HG03521 (cell line): ENCODE measurements at regions not wholly inside any gene's neighbourhood (a gene's known extent, or its start where the extent isn't known, plus 50 kb on each side); places are given as distances from the start of the nearest gene placed in this dataset.
"Not testable (repeated sequence)": the region's sequence is repeated elsewhere in the genome, so short reads cannot be mapped to it uniquely, and the experiment has no call there.

Experiments
- ATAC-seq: cut with Tn5 transposase; IDR thresholded peaks from one replicate; pipeline ENCODE4 v1.9.1; 2021; ENCODE audit warnings: mild to moderate bottlenecking, moderate library complexity; ENCODE audit not compliant: unreplicated experiment

DNA sequence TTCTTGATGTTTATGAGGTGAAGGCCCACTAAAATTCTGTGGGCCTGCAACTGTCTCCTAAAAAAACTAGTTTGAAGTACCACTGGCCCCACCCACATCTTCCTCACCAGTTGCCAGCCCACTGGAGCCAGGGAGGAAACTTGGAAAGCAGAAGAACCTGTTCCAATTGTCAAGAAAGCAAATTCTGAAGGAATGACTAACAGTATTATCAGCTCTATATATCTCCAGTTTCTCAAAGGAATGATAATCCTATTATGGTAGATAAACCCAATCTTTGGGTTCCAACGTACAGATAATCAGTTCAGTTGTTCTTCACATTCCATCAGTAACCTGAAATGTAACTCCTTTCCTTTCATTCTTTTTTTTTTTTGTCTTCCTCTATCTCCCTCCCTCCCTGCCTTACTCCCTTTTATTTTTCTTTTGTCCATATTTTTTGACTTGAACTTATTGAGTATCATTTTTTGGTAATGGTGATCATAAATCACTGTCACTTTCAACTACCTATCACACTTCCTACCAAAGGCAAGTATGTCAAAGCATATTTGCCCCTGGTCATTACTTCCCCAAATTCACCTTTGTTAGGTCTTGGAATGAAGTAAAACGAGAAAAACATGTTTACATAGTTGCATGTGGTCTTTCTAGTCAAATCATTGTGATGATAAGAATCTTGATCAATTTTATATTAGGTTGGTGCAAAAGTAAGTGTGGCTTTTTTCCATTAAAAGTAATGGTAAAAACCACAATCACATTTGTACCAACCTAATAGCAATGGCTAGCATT lies 943.4 kb downstream of the TTLL7 start:
- no peak for ATAC-seq

GRCh38 chr1:83053446-83053845 lies 945.5 kb downstream of the TTLL7 start:
- ATAC-seq: no peak

DNA sequence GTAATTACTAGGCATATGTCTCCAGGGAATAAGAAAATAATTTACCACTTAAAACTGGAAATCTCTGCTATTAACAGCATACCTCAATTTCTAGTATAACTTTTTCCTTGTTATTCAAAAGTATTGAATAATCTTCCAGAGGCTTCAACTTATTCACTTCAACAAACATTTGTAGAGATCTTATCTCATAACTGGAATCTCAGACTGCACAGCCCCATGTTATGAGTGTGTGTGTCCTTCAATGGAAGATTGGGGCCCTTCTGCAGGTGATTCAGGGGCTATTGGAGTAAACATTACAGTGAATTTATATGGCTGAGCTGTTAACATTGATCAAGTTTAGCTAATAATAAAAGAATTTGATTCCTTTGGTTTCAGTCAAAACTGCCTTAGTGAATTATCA lies 946.1 kb downstream of the TTLL7 start:
- no peak for ATAC-seq

GRCh38 chr1:83051053-83051452 lies 947.9 kb downstream of the TTLL7 start:
- ATAC-seq: not testable (repeated sequence)

DNA sequence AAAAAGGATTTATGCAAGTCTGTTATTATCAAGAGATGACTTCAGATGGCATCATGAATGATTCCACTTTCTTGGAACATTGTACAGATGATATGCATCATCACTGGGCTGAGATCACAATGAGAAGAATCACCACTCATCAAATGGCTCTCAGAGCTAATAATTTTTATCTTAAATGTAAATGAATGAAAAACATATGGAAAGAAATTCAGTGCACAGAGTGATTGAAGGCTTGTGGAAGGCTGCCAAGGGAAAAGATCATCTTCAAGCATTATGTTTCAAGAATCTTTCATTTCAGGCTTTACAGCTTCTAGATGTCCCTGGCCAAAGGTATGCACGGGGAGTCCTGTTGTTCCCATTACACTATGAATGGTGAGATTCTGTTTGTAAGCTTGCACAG lies 955.7 kb downstream of the TTLL7 start:
- ATAC-seq: no peak

- ATAC-seq: not testable (repeated sequence)
Measured at GRCh38 chr1:83039091-83039490, 959.8 kb downstream of the TTLL7 start.

GRCh38 chr1:83034851-83035250 lies 964.1 kb downstream of the TTLL7 start:
- ATAC-seq: no peak

GRCh38 chr1:83033682-83034081 lies 965.2 kb downstream of the TTLL7 start:
- ATAC-seq: no peak

- no peak for ATAC-seq
Measured at GRCh38 chr1:83029916-83030315, 969.0 kb downstream of the TTLL7 start.

DNA sequence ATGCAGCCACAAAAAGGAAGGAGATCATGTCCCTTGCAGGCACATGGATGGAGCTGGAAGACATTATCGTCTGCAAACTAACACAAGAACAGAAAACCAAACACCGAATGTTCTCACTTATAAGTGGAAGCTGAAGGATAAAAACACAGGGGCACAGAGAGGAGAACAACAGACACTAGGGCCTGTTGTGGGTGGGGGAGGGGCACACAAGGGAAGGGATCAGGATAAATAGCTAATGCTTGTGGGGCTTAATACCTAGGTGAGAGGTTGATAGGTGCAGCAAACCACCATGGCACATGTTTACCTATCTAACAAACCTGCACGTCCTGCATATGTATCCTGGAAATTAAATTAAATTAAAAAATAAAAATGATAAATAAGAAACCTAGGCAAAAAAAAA lies 969.9 kb downstream of the TTLL7 start:
- no peak for ATAC-seq

GRCh38 chr1:83028467-83028866 lies 970.5 kb downstream of the TTLL7 start:
- ATAC-seq: no peak

GRCh38 chr1:83027511-83027910 lies 971.4 kb downstream of the TTLL7 start:
- ATAC-seq: no peak

DNA sequence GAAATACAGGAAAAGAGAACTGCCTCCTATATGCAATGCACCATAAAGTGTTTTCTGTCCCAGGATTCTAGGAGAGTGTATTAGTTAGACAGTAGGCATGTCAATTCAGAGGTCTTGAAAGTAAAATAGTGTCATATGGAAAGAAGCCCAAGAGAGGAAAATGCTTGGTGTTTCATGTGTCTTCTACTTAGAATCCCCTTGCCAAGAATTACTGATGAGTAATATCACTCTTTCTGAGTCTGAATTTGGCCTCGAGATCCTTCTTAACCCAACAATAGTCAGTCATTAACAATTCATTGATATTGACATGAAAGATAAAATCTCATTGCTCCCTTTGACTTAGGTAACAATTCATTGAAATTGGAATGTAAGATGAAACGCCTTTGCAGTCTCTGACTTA lies 972.2 kb downstream of the TTLL7 start:
- ATAC-seq: no peak

DNA sequence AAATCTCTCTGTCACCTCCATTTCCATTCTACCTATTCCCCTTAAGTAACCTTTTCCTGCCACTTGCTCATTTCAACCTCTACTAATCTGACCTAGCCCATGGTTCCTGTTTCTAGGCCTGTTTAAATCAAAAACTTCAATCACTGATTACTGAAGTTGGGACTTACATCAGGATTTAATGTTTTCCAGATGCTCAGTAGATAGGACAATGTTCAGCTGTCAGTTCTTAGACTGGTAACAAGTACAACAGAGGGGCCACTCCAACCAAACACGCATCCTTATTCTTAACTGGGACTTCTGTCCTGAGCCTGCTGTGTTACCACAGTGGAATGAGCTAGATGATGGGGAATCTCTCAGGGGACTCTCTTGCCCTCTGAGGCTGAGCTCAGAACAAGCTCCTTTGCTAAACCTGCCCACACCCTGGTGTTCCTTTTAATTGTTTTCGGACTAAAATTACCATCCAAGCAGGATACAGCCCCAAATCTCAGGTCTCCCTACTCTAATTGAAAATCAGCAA lies 974.6 kb downstream of the TTLL7 start:
- ATAC-seq: no peak

DNA sequence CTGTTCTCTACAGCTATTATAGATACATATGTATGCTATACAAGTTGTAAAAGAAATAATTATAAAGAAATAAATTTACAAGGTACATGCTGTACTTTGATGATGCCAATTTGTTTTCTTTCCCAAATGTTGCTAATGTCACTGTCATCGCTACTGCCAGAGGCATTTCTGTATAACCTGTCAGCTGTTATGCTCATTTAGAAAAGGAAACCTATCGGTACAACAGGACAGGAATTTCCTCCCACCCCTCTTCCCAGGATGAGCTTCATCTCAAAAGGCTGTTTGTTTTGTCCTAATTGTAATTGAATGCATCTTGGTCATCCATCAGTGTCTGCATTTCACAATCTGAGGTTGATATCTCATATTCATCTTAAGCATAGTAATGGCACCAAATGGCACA lies 975.7 kb downstream of the TTLL7 start:
- no peak for ATAC-seq

DNA sequence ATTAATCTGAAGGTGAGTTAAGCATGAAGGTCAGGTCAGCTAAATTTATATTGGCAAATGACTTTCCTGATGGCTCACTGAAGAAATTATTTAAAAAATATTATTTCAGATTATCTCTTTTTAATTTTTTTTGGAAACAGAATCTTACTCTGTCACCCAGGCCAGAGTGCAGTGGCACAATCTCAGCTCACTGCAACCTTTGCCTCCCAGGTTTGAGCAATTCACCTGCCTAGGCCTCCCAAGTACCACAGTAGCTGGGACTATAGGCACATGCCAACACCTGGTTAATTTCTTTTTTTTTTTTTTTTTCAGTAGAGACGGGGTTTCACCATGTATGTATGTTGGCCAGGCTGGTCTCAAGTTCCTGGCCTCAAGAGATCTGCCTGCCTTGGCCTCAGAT lies 976.7 kb downstream of the TTLL7 start:
- ATAC-seq: no peak

GRCh38 chr1:83017701-83018100 lies 981.2 kb downstream of the TTLL7 start:
- no peak for ATAC-seq

DNA sequence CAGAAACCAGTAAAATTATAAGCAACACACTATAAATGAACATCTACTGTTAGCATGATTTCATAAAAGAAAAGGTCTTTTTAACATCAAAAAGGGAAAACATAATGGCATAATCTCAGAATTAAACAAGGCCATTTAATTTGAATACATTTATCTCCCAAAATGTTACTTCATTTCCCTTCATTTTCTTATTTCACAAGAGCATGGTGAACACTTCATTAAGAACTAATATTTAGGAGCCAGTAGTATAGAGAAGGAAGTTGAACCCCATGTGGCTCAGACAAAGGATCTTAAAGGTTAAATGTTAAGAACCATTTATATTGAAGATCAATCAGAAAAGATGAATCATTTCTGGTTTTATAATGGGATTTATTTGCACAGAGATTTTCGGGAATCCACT lies 981.7 kb downstream of the TTLL7 start:
- ATAC-seq: no peak

- no peak for ATAC-seq
Measured at GRCh38 chr1:83016354-83016849, 982.5 kb downstream of the TTLL7 start.

DNA sequence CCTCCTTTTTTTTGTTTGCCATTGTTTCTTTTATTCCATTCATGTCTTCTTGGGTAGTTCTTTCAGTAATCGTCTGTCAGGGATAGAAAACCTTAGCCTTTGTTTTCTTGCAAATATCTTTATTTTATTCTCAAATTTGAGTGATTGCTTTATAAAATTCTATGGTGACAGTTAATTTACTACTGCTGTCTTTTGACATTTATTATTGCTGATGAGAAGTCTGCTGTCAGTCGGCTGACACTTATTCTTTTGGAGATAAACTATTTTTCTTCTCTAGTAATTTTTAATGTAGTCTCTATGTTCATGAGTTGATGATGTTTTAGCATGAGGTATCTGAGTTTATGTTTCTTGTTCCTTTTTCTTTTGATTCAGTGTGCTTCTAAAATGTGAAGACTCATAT lies 983.8 kb downstream of the TTLL7 start:
- no peak for ATAC-seq

GRCh38 chr1:83012950-83013349 lies 986.0 kb downstream of the TTLL7 start:
- ATAC-seq: no peak

DNA sequence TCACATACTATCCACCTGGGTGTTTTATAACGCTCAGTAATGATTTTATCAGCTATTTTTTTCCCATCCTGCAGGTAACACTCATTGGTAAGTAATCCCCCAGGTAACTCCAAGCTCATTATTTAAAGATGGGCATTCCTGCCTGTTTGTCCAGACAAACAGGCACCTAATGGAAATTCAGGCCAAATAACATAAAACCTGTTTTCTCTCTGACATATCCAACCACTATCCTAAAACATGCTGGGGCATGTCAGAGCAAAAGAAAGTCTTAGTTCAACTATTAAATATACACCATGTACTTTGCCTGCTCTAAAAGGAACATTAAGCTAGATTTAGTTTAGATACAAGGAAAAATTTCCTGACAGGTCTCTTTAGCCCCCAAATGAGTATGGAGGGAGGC lies 987.7 kb downstream of the TTLL7 start:
- no peak for ATAC-seq

- no peak for ATAC-seq
Measured at GRCh38 chr1:83006271-83006670, 992.7 kb downstream of the TTLL7 start.
